ENCODE measurements at regions not wholly inside any gene's neighbourhood (a gene's known extent, or its start where the extent isn't known, plus 50 kb on each side); places are given as distances from the start of the nearest gene placed in this dataset.

- no peak for DNase-seq (ENCODE audit: low read depth, low spot score)
Observed at GRCh38 chr11:134801570-134801969, 389.5 kb upstream of the B3GAT1 start.

- no peak for DNase-seq (ENCODE audit: low read depth, low spot score)
Observed at GRCh38 chr11:134800826-134801225, 388.8 kb upstream of the B3GAT1 start.

- no peak for DNase-seq (ENCODE audit: low read depth, low spot score)
Observed at GRCh38 chr11:134800130-134800529, 388.1 kb upstream of the B3GAT1 start.

DNA sequence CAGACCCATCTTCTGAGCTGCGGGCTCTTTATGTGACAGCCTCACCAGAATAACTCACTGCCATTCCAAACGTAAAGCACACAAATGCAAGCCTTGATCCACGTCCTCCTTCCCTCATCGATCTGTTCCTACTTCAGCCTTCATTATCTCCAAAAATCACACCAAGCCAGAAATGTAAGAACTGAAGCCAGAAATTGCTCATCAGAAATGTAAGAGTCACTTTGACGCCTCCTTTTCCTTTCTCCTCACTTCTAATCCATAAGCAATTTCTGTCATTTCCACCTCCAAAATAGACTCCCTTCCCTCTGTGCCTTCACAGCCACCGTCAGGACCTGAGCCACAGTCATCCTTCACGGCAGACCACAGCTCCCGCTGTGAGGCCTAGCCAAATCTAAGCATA lies 387.3 kb upstream of the B3GAT1 start:
- DNase-seq (ENCODE audit: low read depth, low spot score), result no peak

DNA sequence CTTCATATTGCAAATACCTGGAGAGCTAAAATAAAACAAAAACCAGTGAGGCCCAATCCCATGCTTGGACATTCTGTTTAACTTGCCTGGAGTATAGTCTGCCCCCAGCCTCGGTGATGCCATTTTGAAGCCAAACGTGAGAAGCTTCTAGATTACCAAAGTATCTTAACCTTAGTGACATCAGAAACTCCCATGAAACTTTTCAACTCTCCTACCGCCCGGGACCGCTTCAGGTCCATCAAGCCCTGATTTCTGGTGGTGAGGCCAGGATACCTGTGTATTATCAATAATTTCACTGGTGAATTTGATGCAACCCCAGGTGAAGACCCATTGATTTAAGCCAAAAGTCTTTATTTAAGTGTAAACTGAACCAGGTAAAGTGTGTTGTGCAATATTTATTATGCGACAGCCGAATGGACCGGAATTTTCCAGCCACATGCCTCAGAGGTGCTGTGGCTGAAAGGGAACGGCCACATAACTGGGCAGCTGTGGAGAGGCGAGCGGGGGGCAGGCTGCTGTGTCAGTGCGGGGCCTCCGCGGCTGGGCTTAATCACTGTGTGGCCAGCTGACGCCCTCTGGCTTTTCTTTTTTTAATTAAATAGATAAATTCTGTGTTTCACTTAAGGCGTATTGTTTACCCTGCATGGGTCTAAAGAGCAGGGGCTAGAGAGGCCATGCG lies 385.5 kb upstream of the B3GAT1 start:
- DNase-seq (ENCODE audit: low read depth, low spot score), result no peak

GRCh38 chr11:134795017-134795416 lies 383.0 kb upstream of the B3GAT1 start:
- DNase-seq (ENCODE audit: low read depth, low spot score), result no peak

GRCh38 chr11:134794192-134794591 lies 382.1 kb upstream of the B3GAT1 start:
- no peak for DNase-seq (ENCODE audit: low read depth, low spot score)

DNA sequence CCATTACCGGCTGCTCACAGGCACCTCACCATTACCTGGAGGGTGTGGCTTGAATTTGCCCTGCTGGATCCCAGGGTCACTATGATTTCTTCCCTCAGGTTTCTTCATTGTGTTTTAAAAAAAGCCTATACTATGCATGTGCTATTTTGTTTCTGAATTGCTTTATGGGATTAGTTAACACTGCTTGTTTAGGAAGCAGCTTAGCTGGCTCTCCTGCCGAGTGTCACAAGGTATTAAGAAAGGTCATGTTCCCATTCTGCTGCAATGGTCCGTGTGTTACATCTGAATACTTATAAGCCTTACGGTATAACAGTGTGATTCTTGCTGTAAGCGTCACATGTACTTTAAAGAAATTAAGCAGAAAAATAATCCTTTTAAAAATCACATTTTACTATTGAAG lies 380.6 kb upstream of the B3GAT1 start:
- no peak for DNase-seq (ENCODE audit: low read depth, low spot score)

DNA sequence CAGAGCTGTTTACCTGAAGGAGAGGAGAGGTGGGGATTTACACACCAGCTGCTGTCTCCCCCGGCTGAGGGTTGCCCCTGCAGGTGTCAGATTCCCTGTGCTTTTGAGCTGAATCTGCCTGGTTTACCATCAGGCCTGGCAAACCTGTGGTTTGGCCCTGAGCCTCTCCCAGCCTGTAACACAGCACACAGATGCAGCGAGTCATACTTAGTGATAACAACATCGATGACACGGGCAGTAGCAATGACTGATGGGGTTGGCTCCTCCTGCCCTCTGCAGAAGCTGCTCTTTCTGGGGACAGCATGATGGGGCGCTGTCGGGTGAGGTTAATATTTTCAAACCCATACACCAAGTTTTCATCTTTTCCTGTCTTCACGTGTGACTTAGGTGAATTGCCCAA lies 380.0 kb upstream of the B3GAT1 start:
- no peak for DNase-seq (ENCODE audit: low read depth, low spot score)

DNA sequence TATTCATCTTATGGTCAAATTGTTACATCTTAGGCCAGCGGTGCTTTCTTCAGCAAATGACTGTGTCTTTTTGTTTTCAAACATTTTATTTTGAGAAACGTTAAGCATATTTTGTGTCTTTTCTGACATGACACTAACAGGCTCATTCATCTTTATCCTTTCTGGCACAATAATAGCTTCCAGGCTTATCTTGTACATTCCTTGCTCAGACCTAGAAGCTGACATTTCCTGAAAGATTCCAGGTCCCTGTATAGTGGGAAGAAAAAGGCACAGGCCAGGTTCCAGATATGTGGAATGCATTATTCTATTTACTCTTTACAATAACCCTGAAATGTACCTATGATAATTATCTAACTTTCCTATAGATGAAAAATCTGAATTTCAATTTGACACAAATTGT lies 379.1 kb upstream of the B3GAT1 start:
- no peak for DNase-seq (ENCODE audit: low read depth, low spot score)

DNA sequence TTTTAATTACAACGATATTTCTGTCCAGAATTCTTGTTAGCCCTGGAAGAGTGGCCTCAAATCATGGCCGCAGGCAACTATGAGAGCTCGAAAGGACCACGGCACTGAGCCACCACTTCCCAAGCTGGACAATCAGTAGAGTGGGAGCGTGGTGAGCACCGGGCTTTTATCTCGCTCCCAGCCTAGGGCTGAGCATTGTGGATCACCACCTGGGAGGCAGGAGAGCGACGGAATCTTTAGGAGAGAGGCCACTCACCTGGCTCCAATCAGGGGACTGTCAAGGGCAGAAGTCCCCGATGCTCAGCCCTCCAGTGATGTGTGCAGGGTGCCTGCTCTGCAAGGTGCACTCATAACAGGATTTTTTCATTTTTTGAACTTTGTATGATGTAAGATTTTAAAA lies 377.1 kb upstream of the B3GAT1 start:
- no peak for DNase-seq (ENCODE audit: low read depth, low spot score)

DNA sequence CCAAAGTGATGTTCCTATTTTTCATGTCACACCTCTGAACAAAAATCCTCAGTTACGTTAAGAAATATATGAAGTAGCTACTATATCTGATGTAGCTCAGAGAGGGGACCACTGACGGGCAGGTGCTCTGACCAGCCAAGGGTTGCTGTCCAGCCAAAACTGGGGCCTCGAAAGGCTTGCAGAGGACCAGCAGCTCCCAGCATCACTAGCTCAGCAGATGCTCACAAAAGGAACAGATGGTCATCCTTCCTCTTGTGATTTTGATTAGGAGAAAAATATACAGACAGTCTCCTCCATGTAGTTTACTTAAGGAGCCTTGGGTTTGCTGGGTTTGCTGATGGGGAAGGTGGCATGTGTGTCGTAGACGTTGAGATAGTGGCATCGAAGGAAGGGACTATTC lies 374.6 kb upstream of the B3GAT1 start:
- no peak for DNase-seq (ENCODE audit: low read depth, low spot score)

DNA sequence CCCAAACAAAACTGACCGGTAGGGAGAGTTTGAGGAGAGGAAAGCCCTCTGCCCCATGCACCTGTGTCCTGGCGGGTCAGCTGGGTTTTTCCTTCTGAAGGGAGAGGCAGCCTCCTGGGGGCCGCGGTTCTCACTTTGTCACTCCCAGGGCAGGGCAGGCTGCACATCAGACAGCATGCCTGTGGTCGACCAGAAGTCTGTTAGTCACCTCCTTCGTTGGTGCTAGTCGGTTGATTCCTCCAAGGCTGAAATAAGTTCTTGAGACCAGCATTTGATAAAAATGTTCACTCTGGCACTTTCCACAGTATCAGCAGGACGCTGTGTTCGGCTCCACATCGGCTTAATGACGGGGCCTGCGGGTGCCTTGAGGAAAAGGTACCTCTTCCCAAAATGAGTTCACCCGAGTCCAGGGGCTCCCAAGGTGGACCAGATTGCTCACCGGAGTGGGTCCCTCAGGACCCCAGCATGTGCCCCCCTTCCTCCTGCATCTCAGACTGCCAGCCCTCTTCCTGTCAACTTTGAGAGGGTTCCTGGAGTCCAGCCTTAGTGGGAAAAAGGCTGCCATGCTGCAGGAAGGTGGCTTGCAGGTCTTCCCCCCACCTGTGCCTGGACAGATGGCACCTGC lies 373.7 kb upstream of the B3GAT1 start:
- no peak for DNase-seq (ENCODE audit: low read depth, low spot score)

GRCh38 chr11:134785059-134785458 lies 373.0 kb upstream of the B3GAT1 start:
- no peak for DNase-seq (ENCODE audit: low read depth, low spot score)

GRCh38 chr11:134784568-134784967 lies 372.5 kb upstream of the B3GAT1 start:
- DNase-seq (ENCODE audit: low read depth, low spot score), result no peak

- DNase-seq (ENCODE audit: low read depth, low spot score), result no peak
Observed at GRCh38 chr11:134784046-134784445, 372.0 kb upstream of the B3GAT1 start.

GRCh38 chr11:134783234-134783633 lies 371.2 kb upstream of the B3GAT1 start:
- DNase-seq (ENCODE audit: low read depth, low spot score), result no peak

DNA sequence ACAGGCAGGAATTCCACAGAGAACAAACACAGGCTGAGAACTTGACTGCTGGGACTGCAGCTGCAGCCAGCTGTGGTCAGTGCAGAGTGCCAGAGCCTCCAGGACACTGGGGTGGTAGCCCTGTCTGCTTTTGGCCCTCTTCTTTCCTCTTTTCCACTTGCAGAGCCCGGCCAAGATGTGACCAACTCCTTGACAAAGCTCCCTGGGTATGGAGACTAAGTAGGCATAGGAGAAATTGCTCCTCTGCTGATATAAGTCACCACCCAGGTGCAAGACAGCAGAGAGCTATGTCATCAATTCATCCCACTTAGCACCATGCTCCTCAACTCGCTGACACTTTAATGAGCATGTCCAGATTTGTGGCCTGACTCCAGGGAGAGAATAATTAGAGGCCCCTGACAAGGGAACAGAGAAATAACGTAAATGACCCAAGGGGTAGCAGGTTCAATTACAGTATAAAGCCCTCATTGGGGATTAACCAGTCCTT lies 369.4 kb upstream of the B3GAT1 start:
- DNase-seq (ENCODE audit: low read depth, low spot score), result no peak

DNA sequence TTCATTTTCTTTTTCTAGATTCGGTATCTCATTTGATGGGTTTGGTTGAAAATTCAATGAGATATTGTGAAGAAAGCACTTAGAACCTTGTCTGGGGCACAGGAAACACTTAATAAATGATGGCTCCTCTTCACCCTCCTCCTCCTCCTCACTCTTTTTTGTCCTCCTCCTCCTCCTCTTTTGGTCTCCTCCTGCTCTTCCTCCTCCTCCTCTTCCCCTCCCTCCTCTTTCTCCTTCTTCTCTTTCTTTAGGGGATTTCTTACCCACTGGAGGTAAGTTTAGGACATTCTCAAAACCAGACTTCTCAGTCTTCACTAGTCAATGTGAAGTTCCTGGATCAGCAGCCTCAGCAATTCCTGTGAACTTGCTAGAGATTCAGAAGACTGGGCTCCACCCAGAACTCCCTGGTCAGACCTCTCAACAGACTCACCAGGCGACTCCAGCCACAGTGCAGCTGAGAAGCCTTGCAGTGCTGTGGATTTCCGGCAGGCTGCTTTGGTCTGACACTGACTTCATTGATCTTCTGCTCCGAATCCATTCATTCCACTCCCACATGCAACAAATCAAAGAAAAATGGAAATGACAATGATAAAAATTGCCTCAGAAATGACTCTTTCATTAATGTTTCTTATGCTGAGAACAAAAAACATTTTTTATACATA lies 368.6 kb upstream of the B3GAT1 start:
- no peak for DNase-seq (ENCODE audit: low read depth, low spot score)

DNA sequence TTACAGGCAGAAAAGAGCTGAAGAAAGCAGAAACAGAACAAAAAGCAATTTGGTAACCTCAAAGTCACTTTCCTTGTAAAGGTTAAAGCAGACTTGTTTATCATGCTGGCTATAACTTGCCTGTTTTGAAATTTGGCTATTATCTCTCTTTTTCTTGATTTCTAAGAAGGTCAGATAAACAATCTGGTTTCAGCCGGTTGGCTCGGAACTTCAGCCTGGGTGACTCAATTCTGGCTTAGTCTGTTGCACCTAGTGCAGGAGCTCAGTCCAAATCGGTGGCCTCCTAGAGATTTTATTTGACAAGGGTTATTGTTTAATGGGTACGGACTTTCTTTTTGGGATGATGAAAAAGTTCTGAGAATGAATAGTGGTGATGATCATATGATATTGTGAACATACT lies 367.1 kb upstream of the B3GAT1 start:
- DNase-seq (ENCODE audit: low read depth, low spot score), result no peak

GRCh38 chr11:134768463-134768862 lies 356.4 kb upstream of the B3GAT1 start:
- no peak for DNase-seq (ENCODE audit: low read depth, low spot score)

- no peak for DNase-seq (ENCODE audit: low read depth, low spot score)
Observed at GRCh38 chr11:134765565-134765964, 353.5 kb upstream of the B3GAT1 start.

DNA sequence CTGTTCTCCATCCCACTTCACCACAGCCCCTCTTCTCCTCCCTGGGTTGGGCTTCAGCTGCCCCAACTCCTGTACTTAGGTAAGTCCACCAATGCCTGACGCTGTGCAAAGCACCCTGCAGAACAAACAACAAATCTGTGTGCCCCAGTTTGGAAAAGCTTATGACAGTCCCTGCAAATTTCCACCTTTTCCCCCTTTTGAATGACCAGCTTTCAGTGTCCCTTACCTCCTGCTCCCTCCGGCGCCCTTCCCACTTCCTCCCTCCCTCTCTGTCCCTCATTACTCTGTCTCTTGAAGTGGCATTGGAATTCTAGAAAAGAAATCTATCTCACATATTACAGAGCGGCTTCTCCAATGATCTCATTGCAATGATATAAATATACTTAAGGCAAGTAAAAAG lies 352.9 kb upstream of the B3GAT1 start:
- DNase-seq (ENCODE audit: low read depth, low spot score), result no peak

Measured in smooth muscle cell of the brain vasculature (primary cell).